ENCODE measurements at regions not wholly inside any gene's neighbourhood (a gene's known extent, or its start where the extent isn't known, plus 50 kb on each side); places are given as distances from the start of the nearest gene placed in this dataset.
"Not testable (repeated sequence)": the region's sequence is repeated elsewhere in the genome, so short reads cannot be mapped to it uniquely, and the experiment has no call there.

- DNase-seq: no peak
These were observed 140.7 kb upstream of the FAM78B start for GRCh38 chr1:166307261-166308188.

GRCh38 chr1:166316306-166316705 is 149.5 kb upstream of the FAM78B start:
- not testable (repeated sequence) for DNase-seq

- no peak for DNase-seq
These were observed 155.7 kb upstream of the FAM78B start for GRCh38 chr1:166322470-166322869.

DNA sequence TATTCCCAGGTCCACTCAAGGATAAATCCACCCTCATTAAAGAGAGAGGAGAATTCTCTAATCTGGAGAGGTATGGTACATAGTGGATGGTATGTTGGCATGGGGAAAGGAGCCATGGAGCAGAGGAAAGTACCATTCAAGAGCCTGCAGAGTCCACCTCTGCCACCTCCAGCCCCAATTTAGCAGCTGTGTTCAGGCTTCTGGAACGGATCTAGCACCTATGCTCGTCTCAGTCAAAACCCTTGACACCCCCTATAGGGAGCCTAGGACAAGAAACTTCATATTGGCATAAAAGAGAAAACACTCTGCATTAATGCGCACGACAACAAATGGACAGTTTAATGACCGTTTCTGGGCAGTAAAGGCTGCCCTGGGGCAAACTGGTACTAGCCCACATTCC is 161.1 kb upstream of the FAM78B start:
- DNase-seq: no peak

GRCh38 chr1:166328956-166329355 is 162.2 kb upstream of the FAM78B start:
- DNase-seq: no peak

GRCh38 chr1:166330096-166330495 is 163.3 kb upstream of the FAM78B start:
- no peak for DNase-seq

DNA sequence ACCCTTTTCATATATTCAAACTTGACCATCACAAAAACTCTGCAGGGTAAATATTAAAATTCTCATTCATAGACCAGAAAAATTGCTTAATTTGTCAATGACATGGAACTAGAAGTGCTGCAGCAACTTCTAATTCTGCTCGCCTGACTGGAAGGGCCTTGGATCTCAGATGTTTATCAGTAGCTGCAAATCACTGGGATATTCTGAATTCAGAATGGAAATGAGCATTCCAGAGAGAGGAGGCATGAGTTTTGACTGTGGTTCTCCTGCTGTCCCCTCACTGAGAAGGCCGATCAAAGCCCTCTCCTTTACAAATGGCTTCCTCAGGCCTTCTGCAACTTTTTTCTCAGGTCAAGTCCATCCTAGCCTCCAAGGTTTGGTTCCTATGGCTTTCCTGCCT is 171.3 kb upstream of the FAM78B start:
- no peak for DNase-seq

GRCh38 chr1:166340709-166341108 is 173.9 kb upstream of the FAM78B start:
- no peak for DNase-seq

GRCh38 chr1:166343276-166343675 is 176.5 kb upstream of the FAM78B start:
- no peak for DNase-seq

DNA sequence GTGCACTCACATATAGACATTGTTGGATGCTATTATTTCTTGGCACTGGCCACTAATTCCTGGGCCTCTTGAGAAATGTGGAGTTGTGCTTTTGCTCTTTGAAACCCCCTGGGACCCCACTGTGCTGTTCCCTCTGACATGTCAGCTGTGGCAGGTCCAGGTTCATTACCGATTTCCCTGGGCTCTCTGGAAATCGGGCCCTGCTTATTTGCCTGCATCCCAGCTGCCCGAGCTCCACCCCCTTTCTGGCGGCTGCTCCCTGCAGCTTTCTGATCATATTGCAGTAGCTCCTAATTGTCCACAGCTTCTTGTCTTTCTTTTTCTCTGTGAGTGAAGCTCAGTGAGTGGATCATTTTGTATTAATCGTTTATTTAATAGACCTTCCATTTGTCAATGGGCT is 183.7 kb upstream of the FAM78B start:
- no peak for DNase-seq

- DNase-seq: no peak
These were observed 184.9 kb upstream of the FAM78B start for GRCh38 chr1:166351676-166352075.

- DNase-seq: no peak
These were observed 186.4 kb upstream of the FAM78B start for GRCh38 chr1:166353213-166353612.

- no peak for DNase-seq
These were observed 187.6 kb upstream of the FAM78B start for GRCh38 chr1:166354406-166354805.

DNA sequence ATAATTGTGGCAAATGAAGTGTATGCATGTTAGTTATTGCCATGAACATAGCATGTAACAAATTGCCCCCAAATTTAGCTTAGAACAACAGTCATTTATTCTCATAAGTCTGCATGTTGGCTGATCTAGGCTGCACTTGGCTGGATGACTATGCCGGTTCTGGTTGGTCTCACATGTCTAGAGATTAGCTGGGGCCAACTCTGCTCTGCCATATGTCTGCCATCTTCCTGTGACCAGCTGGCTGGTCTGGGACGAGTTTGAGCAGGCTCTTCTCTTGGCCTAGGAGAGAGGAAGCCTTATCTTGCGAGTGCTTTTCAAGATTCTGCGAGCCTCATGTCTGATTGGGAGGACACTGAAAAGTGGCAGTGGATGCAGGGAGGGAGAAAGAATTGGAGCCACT is 198.3 kb upstream of the FAM78B start:
- DNase-seq: no peak

- DNase-seq: no peak
These were observed 201.2 kb upstream of the FAM78B start for GRCh38 chr1:166368030-166368429.

DNA sequence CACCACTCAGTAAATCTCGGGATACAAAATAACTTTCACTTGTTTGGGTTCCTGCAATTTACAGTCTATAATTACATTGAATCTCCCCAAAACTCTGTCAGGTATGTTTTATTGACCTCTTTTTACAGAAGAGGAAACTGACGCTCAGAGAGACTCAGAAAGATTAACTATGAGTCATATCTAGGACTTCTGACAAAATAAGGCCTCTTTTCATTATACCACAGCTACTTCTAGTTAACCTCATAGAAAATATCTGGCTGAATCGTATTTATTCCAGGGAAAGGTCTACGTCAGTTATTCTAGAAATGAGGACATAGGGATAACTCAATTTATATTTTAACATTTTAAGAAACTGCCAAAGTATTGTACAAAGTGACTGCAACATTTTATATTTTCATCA is 211.1 kb upstream of the FAM78B start:
- DNase-seq: no peak

- DNase-seq: no peak
These were observed 212.0 kb upstream of the FAM78B start for GRCh38 chr1:166378805-166379204.

DNA sequence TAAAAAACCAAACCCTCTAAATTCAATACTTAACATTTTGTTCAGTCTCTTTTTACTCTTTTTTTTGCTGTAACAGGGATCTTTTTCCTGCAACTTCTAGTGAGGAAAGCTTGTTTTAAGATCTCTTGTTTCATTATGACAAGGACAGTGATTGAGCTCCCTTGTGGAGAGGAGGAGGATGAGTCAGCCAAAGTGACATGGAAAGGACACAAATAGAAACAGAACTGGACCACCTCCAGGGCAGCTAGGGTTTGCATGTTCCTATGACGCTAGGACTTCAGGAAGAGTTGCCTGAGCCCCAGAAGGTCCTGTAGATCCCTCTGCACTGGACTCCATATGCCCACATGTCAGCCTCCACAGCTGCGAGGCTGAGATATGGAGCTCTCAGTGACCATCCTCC is 212.6 kb upstream of the FAM78B start:
- no peak for DNase-seq

- no peak for DNase-seq
These were observed 216.3 kb upstream of the FAM78B start for GRCh38 chr1:166383137-166383536.

GRCh38 chr1:166383635-166384346 is 217.0 kb upstream of the FAM78B start:
- DNase-seq: no peak

DNA sequence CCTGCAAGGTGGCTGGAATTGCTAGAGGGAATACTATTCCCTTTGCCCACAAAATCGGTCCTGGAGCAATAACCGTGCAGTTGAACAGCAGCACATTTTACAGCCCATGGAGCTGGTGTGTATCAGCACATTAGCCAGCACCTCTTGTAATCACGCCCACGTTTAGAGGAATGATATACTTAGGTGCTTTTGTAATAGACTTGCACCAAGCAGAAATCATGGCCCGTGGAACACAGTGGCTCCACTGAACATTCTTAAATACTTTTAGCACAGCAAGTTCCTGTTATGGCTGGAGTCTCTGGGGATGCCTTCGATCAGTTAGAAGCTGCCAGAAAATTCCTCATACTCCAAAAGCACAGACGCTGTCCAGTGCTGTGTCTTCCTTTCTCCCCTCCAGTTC is 218.1 kb upstream of the FAM78B start:
- no peak for DNase-seq

GRCh38 chr1:166390366-166391033 is 223.7 kb upstream of the FAM78B start:
- no peak for DNase-seq

DNA sequence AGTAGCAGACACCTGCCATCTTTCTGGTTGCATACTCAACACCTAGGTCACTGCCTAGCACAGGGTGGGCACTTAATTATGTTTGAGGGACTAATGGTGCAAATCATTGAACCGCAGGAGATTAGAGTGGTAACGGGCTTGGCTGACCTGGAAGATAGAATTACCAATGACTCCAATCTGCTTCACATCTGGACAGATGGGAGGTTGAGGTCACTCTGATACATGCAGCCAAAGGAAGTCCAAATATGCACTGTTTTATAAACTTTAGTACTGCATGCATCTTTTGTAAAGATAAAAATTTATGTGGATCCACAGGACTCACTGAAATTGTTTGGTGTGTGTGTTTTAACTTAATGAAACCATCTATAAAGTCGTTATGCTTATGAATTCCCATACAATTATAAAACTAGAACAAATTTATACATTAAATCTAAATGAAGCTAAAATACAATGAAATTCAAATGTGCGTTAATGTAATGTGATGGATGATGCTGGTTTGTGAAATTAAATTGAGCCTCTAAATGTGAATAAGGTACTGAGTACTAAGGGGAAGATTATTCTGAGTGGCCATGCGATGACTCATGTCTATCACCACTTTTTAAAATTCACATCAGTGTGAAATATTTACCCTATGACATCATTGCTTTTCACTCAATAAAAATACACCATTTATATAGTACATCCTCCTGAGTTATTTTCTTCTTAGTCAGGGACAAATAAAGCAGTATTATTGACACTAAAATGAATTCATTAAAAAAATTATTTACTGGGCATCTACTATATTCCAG is 224.7 kb upstream of the FAM78B start:
- no peak for DNase-seq
